ENCODE measurements at regions not wholly inside any gene's neighbourhood (a gene's known extent, or its start where the extent isn't known, plus 50 kb on each side); places are given as distances from the start of the nearest gene placed in this dataset.

DNA sequence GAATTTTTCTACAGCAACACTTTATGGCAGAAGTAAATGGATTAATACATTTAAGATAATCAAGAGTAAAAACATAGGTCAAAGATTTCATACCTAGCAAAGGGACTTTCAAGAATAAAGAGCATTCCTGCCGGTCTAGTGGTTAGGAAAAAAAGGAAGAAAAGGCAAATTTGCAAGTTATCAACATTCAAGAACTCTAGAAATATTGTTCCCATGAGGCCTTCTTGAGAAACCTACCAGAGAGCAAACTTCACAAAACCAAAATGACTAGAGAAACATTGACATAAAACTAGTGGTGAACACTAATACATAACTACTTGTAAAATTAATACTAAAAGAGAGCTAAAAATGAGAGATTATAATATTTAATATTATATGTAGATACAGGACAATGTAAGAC lies 320.2 kb upstream of the RGMB start:
- Histone ChIP-seq H3K27me3 (ENCODE audit: control insufficient read depth in 2 of 2, insufficient read depth in 2 of 2, low read length in 2 of 2) (no peaks in the 10 kb centered on the region), H4K20me1 (ENCODE audit: insufficient read depth, low read length) (no peaks in the 10 kb centered on the region), H3K36me3 (replicated peaks in 1 of 2; ENCODE audit: control insufficient read depth in 1 of 2, insufficient read depth in 2 of 2, low read length in 2 of 2) (no peaks in the 10 kb centered on the region), H3K27ac (ENCODE audit: low read depth in 1 of 2, low read length in 2 of 2) (no peak overlapping the region), H3K9ac (ENCODE audit: insufficient read depth, low read length, poor library complexity, severe bottlenecking) (no peak overlapping the region), H3K4me3 (replicated peaks in 1 of 3; ENCODE audit: low read depth in 2 of 3, low read length in 3 of 3) (no peak overlapping the region), H3K79me2 (ENCODE audit: insufficient read depth, low read length) (no peaks in the 10 kb centered on the region), H3K4me2 (replicated peaks; ENCODE audit: extremely low read depth, low read length, poor library complexity, severe bottlenecking) (no peak overlapping the region), H2AFZ (ENCODE audit: insufficient read depth, low read depth, low read length, poor library complexity, severe bottlenecking) (no peak overlapping the region), H3K4me1 (ENCODE audit: control insufficient read depth in 1 of 2, insufficient read depth in 2 of 2, low read length in 2 of 2) (no peaks in the 10 kb centered on the region), H3K9me3 (replicated peaks in 1 of 2; ENCODE audit: control insufficient read depth in 1 of 2, insufficient read depth in 1 of 2, low read length in 2 of 2) (peaks cover 0 to 2% of the 10 kb centered on the region in 2 donors)
- H3K27me3 Mint-ChIP-seq (ENCODE audit: low read depth in 3 of 3), result no peaks in the 10 kb centered on the region
- intact Hi-C loops (cut with micrococcal nuclease), result no loop called here
- H3K36me3 Mint-ChIP-seq, result no peaks in the 10 kb centered on the region
- no CpG with 5 or more reads among the region's 1 CpG for WGBS (ENCODE audit: insufficient coverage)
- TF ChIP-seq CTCF (IDR thresholded peaks at IDR 0.05), result no peak
- H3K9me3 Mint-ChIP-seq, result peaks cover 0 to 4% (median 0%) of the 10 kb centered on the region in 7 donors
- H3K4me1 Mint-ChIP-seq, result no peaks in the 10 kb centered on the region
- no peak overlapping the region for H3K27ac Mint-ChIP-seq
- no peak for DNase-seq
- H3K4me3 Mint-ChIP-seq, result no peak overlapping the region

- no peak overlapping the region for H2AFZ ChIP-seq (ENCODE audit: insufficient read depth, low read depth, low read length, poor library complexity, severe bottlenecking)
- no peak overlapping the region for H3K27ac ChIP-seq (ENCODE audit: low read depth in 1 of 2, low read length in 2 of 2)
- no peak overlapping the region for H3K4me3 ChIP-seq (replicated peaks in 1 of 3; ENCODE audit: low read depth in 2 of 3, low read length in 3 of 3)
- no peak for TF ChIP-seq CTCF (IDR thresholded peaks at IDR 0.05)
- H3K4me1 ChIP-seq (ENCODE audit: control insufficient read depth in 1 of 2, insufficient read depth in 2 of 2, low read length in 2 of 2), result no peaks in the 10 kb centered on the region
- intact Hi-C loops (cut with micrococcal nuclease), result no loop called here
- DNase-seq, result no peak
- no peaks in the 10 kb centered on the region for H4K20me1 ChIP-seq (ENCODE audit: insufficient read depth, low read length)
- no peaks in the 10 kb centered on the region for H3K9me3 ChIP-seq (replicated peaks in 1 of 2; ENCODE audit: control insufficient read depth in 1 of 2, insufficient read depth in 1 of 2, low read length in 2 of 2)
- peaks cover 0 to 3% (median 0%) of the 10 kb centered on the region in 7 donors for H3K9me3 Mint-ChIP-seq
- H3K27me3 Mint-ChIP-seq (ENCODE audit: low read depth in 3 of 3), result no peaks in the 10 kb centered on the region
- no CpG with 5 or more reads among the region's 1 CpG for WGBS (ENCODE audit: insufficient coverage)
- no peak overlapping the region for H3K27ac Mint-ChIP-seq
- H3K79me2 ChIP-seq (ENCODE audit: insufficient read depth, low read length), result no peaks in the 10 kb centered on the region
- no peaks in the 10 kb centered on the region for H3K36me3 ChIP-seq (replicated peaks in 1 of 2; ENCODE audit: control insufficient read depth in 1 of 2, insufficient read depth in 2 of 2, low read length in 2 of 2)
- no peaks in the 10 kb centered on the region for H3K4me1 Mint-ChIP-seq
- H3K27me3 ChIP-seq (ENCODE audit: control insufficient read depth in 2 of 2, insufficient read depth in 2 of 2, low read length in 2 of 2), result no peaks in the 10 kb centered on the region
- no peak overlapping the region for H3K4me2 ChIP-seq (replicated peaks; ENCODE audit: extremely low read depth, low read length, poor library complexity, severe bottlenecking)
- no peak overlapping the region for H3K9ac ChIP-seq (ENCODE audit: insufficient read depth, low read length, poor library complexity, severe bottlenecking)
- H3K4me3 Mint-ChIP-seq, result no peak overlapping the region
- H3K36me3 Mint-ChIP-seq, result no peaks in the 10 kb centered on the region
Observed at GRCh38 chr5:98454407-98454806, 319.1 kb upstream of the RGMB start.
